ENCODE measurements at regions not wholly inside any gene's neighbourhood (a gene's known extent, or its start where the extent isn't known, plus 50 kb on each side); places are given as distances from the start of the nearest gene placed in this dataset.

- no peak for TF ChIP-seq EP300 (IDR thresholded peaks at IDR 0.05; ENCODE audit: low read depth in 2 of 2, low read length in 2 of 2)
- TF ChIP-seq EP300 (CRISPR knock-in tag; IDR thresholded peaks at IDR 0.05; ENCODE audit: borderline replicate concordance): no peak
- no peak for TF ChIP-seq LRRFIP1 (CRISPR knock-in tag; conservative IDR thresholded peaks at IDR 0.05)
- no peak for TF ChIP-seq ZFP82 (CRISPR knock-in tag; IDR thresholded peaks at IDR 0.05; ENCODE audit: borderline replicate concordance)
- 0 out of 2 replicates have a peak, but pooled peaks have one; percentile 30 for TF ChIP-seq CBFB (CRISPR knock-in tag; IDR thresholded peaks at IDR 0.05)
- peak; percentile 23; the same call in 1 of the 2 replicates for TF ChIP-seq MAX (IDR thresholded peaks at IDR 0.05)
These were observed 650.5 kb downstream of the GALR1 start (continued) for GRCh38 chr18:77899972-77900754.

DNA sequence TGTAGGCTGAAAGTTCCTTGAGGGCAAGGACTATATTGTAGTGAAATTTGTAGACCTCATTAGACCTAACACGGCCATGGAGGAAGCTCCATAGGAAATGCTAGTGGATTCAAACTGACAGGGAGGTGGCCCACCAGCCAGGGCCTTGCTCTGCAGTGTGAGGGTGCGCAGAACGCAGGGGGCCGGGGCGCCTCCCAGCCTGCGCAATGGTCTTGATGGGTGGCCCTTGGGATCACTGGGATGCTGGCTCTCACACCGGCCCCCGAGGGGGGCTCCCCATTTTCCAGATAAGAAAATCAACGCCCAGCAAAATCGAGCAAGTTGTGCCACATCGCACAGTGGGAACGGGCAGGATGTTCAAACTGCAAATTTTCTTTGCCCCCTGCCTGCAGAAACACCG, 655.4 kb downstream of the GALR1 start:
- Histone ChIP-seq H3K4me2 (ENCODE audit: low read depth, low read length) (no peak overlapping the region), H2AFZ (ENCODE audit: low read length) (no peak overlapping the region), H3K4me3 (replicated peaks in 1 of 3; ENCODE audit: insufficient read depth in 1 of 3, low read depth in 2 of 3, low read length in 3 of 3) (no peak overlapping the region), H3K9me3 (ENCODE audit: low read length) (no peaks in the 10 kb centered on the region), H3K9ac (ENCODE audit: insufficient read depth, low read depth, low read length) (no peak overlapping the region), H4K20me1 (ENCODE audit: insufficient read depth, low read length) (no peaks in the 10 kb centered on the region), H3K4me1 (ENCODE audit: insufficient read depth, low read length) (no peaks in the 10 kb centered on the region), H3K79me2 (ENCODE audit: insufficient read depth, low read length) (no peaks in the 10 kb centered on the region), H3K27me3 (ENCODE audit: control insufficient read depth in 1 of 2, insufficient read depth in 2 of 2, low read length in 2 of 2) (peaks cover 3 to 31% of the 10 kb centered on the region in 2 experiments; a peak in 4 of 5 replicates), H3K27ac (ENCODE audit: extremely low read length, insufficient read depth, low read length) (no peak overlapping the region), H3K36me3 (replicated peaks in 1 of 2; ENCODE audit: control insufficient read depth in 1 of 2, insufficient read depth in 2 of 2, low read length in 2 of 2) (no peaks in the 10 kb centered on the region)
- intact Hi-C loops (cut with micrococcal nuclease; ENCODE audit: unreplicated experiment): no loop called here
- FAIRE-seq (no peak), ATAC-seq (no peak), DNase-seq (ENCODE audit: low spot score) (no peak)
- ChIA-PET CTCF (ENCODE audit: low intra/inter-chr PET ratio, low total read pairs) (no interaction called here), POLR2A (no interaction called here)
- 35% methylated on average over 9 of the region's 13 CpGs for WGBS (ENCODE audit: low lambda C conversion rate)
- in situ Hi-C loops (cut with HindIII; ENCODE audit: extremely low pct_ligation_motif_present, low pct_unique_long_range_greater_than_20kb): loop anchor here (25.0 kb wide), 1 partner anchor 1082 kb away; the partner anchor contains the start of gene SALL3
- TF ChIP-seq, protein P1, sequence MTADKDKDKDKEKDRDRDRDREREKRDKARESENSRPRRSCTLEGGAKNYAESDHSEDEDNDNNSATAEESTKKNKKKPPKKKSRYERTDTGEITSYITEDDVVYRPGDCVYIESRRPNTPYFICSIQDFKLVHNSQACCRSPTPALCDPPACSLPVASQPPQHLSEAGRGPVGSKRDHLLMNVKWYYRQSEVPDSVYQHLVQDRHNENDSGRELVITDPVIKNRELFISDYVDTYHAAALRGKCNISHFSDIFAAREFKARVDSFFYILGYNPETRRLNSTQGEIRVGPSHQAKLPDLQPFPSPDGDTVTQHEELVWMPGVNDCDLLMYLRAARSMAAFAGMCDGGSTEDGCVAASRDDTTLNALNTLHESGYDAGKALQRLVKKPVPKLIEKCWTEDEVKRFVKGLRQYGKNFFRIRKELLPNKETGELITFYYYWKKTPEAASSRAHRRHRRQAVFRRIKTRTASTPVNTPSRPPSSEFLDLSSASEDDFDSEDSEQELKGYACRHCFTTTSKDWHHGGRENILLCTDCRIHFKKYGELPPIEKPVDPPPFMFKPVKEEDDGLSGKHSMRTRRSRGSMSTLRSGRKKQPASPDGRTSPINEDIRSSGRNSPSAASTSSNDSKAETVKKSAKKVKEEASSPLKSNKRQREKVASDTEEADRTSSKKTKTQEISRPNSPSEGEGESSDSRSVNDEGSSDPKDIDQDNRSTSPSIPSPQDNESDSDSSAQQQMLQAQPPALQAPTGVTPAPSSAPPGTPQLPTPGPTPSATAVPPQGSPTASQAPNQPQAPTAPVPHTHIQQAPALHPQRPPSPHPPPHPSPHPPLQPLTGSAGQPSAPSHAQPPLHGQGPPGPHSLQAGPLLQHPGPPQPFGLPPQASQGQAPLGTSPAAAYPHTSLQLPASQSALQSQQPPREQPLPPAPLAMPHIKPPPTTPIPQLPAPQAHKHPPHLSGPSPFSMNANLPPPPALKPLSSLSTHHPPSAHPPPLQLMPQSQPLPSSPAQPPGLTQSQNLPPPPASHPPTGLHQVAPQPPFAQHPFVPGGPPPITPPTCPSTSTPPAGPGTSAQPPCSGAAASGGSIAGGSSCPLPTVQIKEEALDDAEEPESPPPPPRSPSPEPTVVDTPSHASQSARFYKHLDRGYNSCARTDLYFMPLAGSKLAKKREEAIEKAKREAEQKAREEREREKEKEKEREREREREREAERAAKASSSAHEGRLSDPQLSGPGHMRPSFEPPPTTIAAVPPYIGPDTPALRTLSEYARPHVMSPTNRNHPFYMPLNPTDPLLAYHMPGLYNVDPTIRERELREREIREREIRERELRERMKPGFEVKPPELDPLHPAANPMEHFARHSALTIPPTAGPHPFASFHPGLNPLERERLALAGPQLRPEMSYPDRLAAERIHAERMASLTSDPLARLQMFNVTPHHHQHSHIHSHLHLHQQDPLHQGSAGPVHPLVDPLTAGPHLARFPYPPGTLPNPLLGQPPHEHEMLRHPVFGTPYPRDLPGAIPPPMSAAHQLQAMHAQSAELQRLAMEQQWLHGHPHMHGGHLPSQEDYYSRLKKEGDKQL (CRISPR knock-in tag; IDR thresholded peaks at IDR 0.05; ENCODE audit: low read depth): no peak
- TF ChIP-seq NFKB2 (CRISPR knock-in tag; IDR thresholded peaks at IDR 0.05; ENCODE audit: borderline replicate concordance) (no peak), ZNF33A (CRISPR knock-in tag; IDR thresholded peaks at IDR 0.05; ENCODE audit: borderline replicate concordance) (no peak), TRIM24 (CRISPR knock-in tag; IDR thresholded peaks at IDR 0.05) (no peak), ETV5 (CRISPR knock-in tag; IDR thresholded peaks at IDR 0.05; ENCODE audit: borderline replicate concordance) (no peak), RFXAP (CRISPR knock-in tag; IDR thresholded peaks at IDR 0.05; ENCODE audit: borderline replicate concordance) (no peak), NFYB (CRISPR knock-in tag; IDR thresholded peaks at IDR 0.05) (no peak), CBX5 (CRISPR knock-in tag; IDR thresholded peaks at IDR 0.05; ENCODE audit: borderline replicate concordance) (no peak)
- no TSS peak for BruUV-seq (replicated peaks)

Measured in HepG2 (cell line).